GM21447 (cell line): ENCODE measurements at regions not wholly inside any gene's neighbourhood (a gene's known extent, or its start where the extent isn't known, plus 50 kb on each side); places are given as distances from the start of the nearest gene placed in this dataset.

Experiments used
- ATAC-seq: cut with Tn5 transposase; IDR thresholded peaks from one replicate; pipeline ENCODE4 v1.9.1; 2021; ENCODE audit not compliant: unreplicated experiment

- ATAC-seq: no peak
These were observed 462.9 kb upstream of the RGPD4 start for GRCh38 chr2:107363806-107364205.

GRCh38 chr2:107364361-107364950 is 462.2 kb upstream of the RGPD4 start:
- ATAC-seq: no peak

GRCh38 chr2:107374249-107374648 is 452.4 kb upstream of the RGPD4 start:
- no peak for ATAC-seq

GRCh38 chr2:107376909-107377308 is 449.8 kb upstream of the RGPD4 start:
- ATAC-seq: no peak

- no peak for ATAC-seq
These were observed 445.8 kb upstream of the RGPD4 start for GRCh38 chr2:107380912-107381311.

- ATAC-seq: no peak
These were observed 443.0 kb upstream of the RGPD4 start for GRCh38 chr2:107383691-107384090.

- no peak for ATAC-seq
These were observed 442.3 kb upstream of the RGPD4 start for GRCh38 chr2:107384422-107384821.

GRCh38 chr2:107385921-107386320 is 440.8 kb upstream of the RGPD4 start:
- ATAC-seq: no peak

GRCh38 chr2:107392241-107392704 is 434.4 kb upstream of the RGPD4 start:
- ATAC-seq: no peak

GRCh38 chr2:107393516-107393915 is 433.2 kb upstream of the RGPD4 start:
- no peak for ATAC-seq

- no peak for ATAC-seq
These were observed 428.0 kb upstream of the RGPD4 start for GRCh38 chr2:107398683-107399082.

- ATAC-seq: no peak
These were observed 424.4 kb upstream of the RGPD4 start for GRCh38 chr2:107402330-107402729.

- ATAC-seq: no peak
These were observed 421.4 kb upstream of the RGPD4 start for GRCh38 chr2:107405261-107405660.

- no peak for ATAC-seq
These were observed 419.7 kb upstream of the RGPD4 start for GRCh38 chr2:107407017-107407416.

- ATAC-seq: no peak
These were observed 418.7 kb upstream of the RGPD4 start for GRCh38 chr2:107407974-107408373.

GRCh38 chr2:107411267-107411666 is 415.4 kb upstream of the RGPD4 start:
- no peak for ATAC-seq

- no peak for ATAC-seq
These were observed 414.3 kb upstream of the RGPD4 start for GRCh38 chr2:107412209-107412904.

- no peak for ATAC-seq
These were observed 413.7 kb upstream of the RGPD4 start for GRCh38 chr2:107412981-107413380.

GRCh38 chr2:107414376-107414775 is 412.3 kb upstream of the RGPD4 start:
- ATAC-seq: no peak

GRCh38 chr2:107418708-107419107 is 408.0 kb upstream of the RGPD4 start:
- ATAC-seq: no peak

GRCh38 chr2:107419191-107419590 is 407.5 kb upstream of the RGPD4 start:
- ATAC-seq: no peak

- no peak for ATAC-seq
These were observed 397.9 kb upstream of the RGPD4 start for GRCh38 chr2:107428781-107429180.

GRCh38 chr2:107430006-107430405 is 396.7 kb upstream of the RGPD4 start:
- no peak for ATAC-seq
